ENCODE measurements at regions not wholly inside any gene's neighbourhood (a gene's known extent, or its start where the extent isn't known, plus 50 kb on each side); places are given as distances from the start of the nearest gene placed in this dataset.

DNA sequence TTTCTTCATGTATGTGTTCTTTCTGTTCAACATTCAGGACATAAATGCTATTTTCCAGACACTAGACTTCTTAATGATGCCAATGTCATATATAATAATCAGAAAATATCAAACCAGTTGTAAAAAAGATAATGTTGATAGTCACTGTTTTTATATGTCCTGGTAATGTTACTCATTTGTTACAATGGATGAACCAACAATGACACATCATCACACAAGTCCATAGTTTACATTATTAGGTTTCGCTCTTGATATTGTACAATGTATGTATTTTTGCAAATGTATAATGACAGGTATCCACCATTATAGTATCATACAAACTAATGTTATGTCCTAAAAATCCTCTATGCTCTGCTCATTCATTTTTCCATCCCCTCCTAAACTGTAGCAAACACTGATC lies 243.8 kb upstream of the CDIN1 start:
- Histone ChIP-seq H3K4me3 (no peak overlapping the region), H3K36me3 (no peaks in the 10 kb centered on the region), H3K4me1 (no peaks in the 10 kb centered on the region), H3K27ac (no peak overlapping the region), H3K27me3 (no peaks in the 10 kb centered on the region), H3K9me3 (no peaks in the 10 kb centered on the region)
- no peak for DNase-seq
- intact Hi-C loops (cut with DNase I; ENCODE audit: low total_unique reads) (no loop called here), in situ Hi-C loops (cut with MboI; ENCODE audit: low sequenced_read_pairs in 4 of 4) (no loop called here)
- ATAC-seq: no peak
- TF ChIP-seq POLR2A (IDR thresholded peaks at IDR 0.05) (no peak), CTCF (IDR thresholded peaks at IDR 0.05 in 4 of 5, conservative IDR thresholded peaks at IDR 0.05 in 1 of 5) (no peak)

DNA sequence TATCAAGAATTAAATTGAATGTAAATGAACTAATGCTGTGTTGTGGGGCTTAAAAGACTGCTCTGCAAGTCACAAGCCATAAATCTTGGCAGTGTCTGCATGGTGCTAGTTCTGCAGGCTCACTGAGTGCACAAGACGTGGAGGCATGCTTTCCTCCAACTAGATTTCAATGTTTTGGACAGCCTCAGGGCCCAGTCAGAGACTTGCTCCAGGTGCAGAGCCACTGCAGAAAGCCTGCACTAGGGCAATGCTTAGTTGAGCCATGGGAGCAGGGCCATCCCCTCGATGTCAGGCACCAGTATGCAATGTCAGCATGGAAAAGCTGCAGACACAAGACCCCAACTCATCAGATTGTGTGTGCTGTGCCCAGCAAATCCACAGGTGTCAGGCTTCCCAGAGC lies 234.5 kb upstream of the CDIN1 start:
- intact Hi-C loops (cut with DNase I; ENCODE audit: low total_unique reads): no loop called here

GRCh38 chr15:36347272-36347858 lies 232.1 kb upstream of the CDIN1 start:
- in situ Hi-C loops (cut with MboI; ENCODE audit: low sequenced_read_pairs in 4 of 4): no loop called here
- no peaks in the 10 kb centered on the region for H3K9me3 ChIP-seq
- no peak for DNase-seq

More for the DNA sequence above, 234.5 kb upstream of the CDIN1 start:
- TF ChIP-seq POLR2A (IDR thresholded peaks at IDR 0.05) (no peak), CTCF (IDR thresholded peaks at IDR 0.05 in 4 of 5, conservative IDR thresholded peaks at IDR 0.05 in 1 of 5) (no peak)
- Histone ChIP-seq H3K27me3 (no peaks in the 10 kb centered on the region), H3K4me1 (no peaks in the 10 kb centered on the region), H3K9me3 (no peaks in the 10 kb centered on the region), H3K27ac (no peak overlapping the region), H3K4me3 (no peak overlapping the region), H3K36me3 (no peaks in the 10 kb centered on the region)
- DNase-seq (no peak), ATAC-seq (no peak)
- in situ Hi-C loops (cut with MboI; ENCODE audit: low sequenced_read_pairs in 4 of 4): no loop called here

GRCh38 chr15:36356466-36356865 lies 223.0 kb upstream of the CDIN1 start:
- Histone ChIP-seq H3K4me1 (no peaks in the 10 kb centered on the region), H3K27me3 (no peaks in the 10 kb centered on the region), H3K36me3 (no peaks in the 10 kb centered on the region), H3K4me3 (no peak overlapping the region), H3K9me3 (no peaks in the 10 kb centered on the region), H3K27ac (peak overlapping the region in 1 of 4 donors; percentile 47)
- DNase-seq (no peak), ATAC-seq (no peak)
- no peak for TF ChIP-seq CTCF (IDR thresholded peaks at IDR 0.05 in 4 of 5, conservative IDR thresholded peaks at IDR 0.05 in 1 of 5)
- TF ChIP-seq POLR2A (IDR thresholded peaks at IDR 0.05): no peak
- intact Hi-C loops (cut with DNase I; ENCODE audit: low total_unique reads) (no loop called here), in situ Hi-C loops (cut with MboI; ENCODE audit: low sequenced_read_pairs in 4 of 4) (no loop called here)

More at GRCh38 chr15:36347272-36347858, 232.1 kb upstream of the CDIN1 start:
- intact Hi-C loops (cut with DNase I; ENCODE audit: low total_unique reads): no loop called here
- no peaks in the 10 kb centered on the region for H3K27me3 ChIP-seq
- no peaks in the 10 kb centered on the region for H3K4me1 ChIP-seq
- TF ChIP-seq CTCF (IDR thresholded peaks at IDR 0.05 in 4 of 5, conservative IDR thresholded peaks at IDR 0.05 in 1 of 5) (no peak), POLR2A (IDR thresholded peaks at IDR 0.05) (no peak)
- H3K4me3 ChIP-seq: no peak overlapping the region
- no peak for ATAC-seq
- no peak overlapping the region for H3K27ac ChIP-seq
- H3K36me3 ChIP-seq: no peaks in the 10 kb centered on the region
